Activated CD8-positive, alpha-beta T cell treated with anti-CD3 and anti-CD28 coated beads for 36 hours (primary cell): ENCODE measurements at regions not wholly inside any gene's neighbourhood (a gene's known extent, or its start where the extent isn't known, plus 50 kb on each side); places are given as distances from the start of the nearest gene placed in this dataset.

Source experiments
- ATAC-seq: fragments of 200-7000 bp; cut with Tn5 transposase; one replicate; pipeline ENCODE4 v1.10.0; 2021; ENCODE audit warnings: mild to moderate bottlenecking, moderate library complexity
- CTCF ChIA-PET: fragments of 350-600 bp; sonication (Branson Sonifier 250); formaldehyde crosslinking; loops from one replicate; lab custom pipeline; 2021; ENCODE audit warnings: antibody characterized with exemption; lab: Charles Lee
- POLR2A ChIA-PET: fragments of 350-600 bp; sonication (Branson Sonifier 250); formaldehyde crosslinking; loops from one replicate; lab custom pipeline; 2021; ENCODE audit warnings: antibody characterized with exemption; lab: Charles Lee
- DNase-seq: peaks from one replicate; pipeline ENCODE4 v3.0.0-alpha.2; 2020
- H3K27ac Mint-ChIP-seq: one replicate; pipeline ENCODE4 v1.8.0; 2021; ENCODE audit warnings: mild to moderate bottlenecking, mixed read lengths
- H3K27me3 Mint-ChIP-seq: one replicate; pipeline ENCODE4 v1.8.0; 2021; ENCODE audit warnings: mixed read lengths
- H3K36me3 Mint-ChIP-seq: one replicate; pipeline ENCODE4 v1.8.0; 2021; ENCODE audit warnings: low read depth, mixed read lengths
- H3K4me1 Mint-ChIP-seq: one replicate; pipeline ENCODE4 v1.8.0; 2021; ENCODE audit warnings: low read depth, mixed read lengths
- H3K4me3 Mint-ChIP-seq: one replicate; pipeline ENCODE4 v1.8.0; 2021; ENCODE audit warnings: mild to moderate bottlenecking, moderate library complexity, mixed read lengths
- H3K9me3 Mint-ChIP-seq: one replicate; pipeline ENCODE4 v1.8.0; 2021; ENCODE audit warnings: mixed read lengths
- intact Hi-C: fragments of 100-400 bp; cut with micrococcal nuclease; formaldehyde crosslinking; loops from one replicate; pipeline ENCODE4 v1.10.0; 2022
- TF ChIP-seq, protein P1 (sequence below): fragments of 200-600 bp; IDR thresholded peaks from one replicate; pipeline ENCODE4 v1.8.0; 2022; ENCODE audit warnings: antibody characterized with exemption, mild to moderate bottlenecking

DNA sequence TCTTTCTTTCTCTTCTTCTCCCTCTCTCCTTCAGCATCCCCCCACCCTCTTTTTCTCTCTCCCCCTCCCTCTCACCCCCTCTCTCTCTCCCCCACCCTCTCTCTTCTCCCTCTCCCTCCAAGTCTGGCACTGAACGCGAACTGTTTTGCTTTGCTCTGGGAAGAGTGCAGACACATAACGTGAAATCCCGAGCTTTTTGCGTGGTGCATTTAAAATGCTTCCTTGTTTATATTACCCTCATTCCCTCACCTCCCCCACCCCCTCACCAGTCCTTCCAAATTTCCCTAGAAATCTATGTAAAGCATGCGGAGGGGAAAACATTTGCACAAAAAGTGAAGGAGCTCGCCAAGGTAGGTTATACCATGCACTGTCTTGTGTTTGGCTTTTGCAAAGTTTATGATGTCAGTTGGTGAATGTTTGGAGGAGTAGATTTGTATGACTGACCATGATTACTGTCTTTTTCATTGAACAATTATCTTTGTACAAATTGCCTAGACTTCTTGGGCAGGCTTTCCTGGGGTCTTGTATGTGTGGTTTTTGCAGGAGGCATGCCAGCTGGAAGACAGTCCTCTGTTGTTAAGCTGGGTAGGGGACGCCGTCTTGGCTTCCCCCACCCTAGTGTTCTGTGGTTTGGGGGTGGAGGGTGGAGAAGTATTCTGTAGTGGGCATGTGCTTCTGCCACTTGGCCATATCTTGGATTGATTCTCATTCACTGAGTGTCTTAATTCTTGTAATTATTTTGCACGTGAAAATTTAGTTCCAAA lies 123.7 kb upstream of the HSD17B12 start:
- ATAC-seq = no peak
- H3K4me3 Mint-ChIP-seq = no peak overlapping the region
- H3K4me1 Mint-ChIP-seq = peaks cover 16% of the 10 kb centered on the region
- intact Hi-C loops = no loop called here
- ChIA-PET POLR2A (no interaction called here), CTCF (interaction anchor here (0.5 to 1.7 kb wide), 3 partner anchors 10 to 16 kb away, joined by 3 to 5 read pairs (median 5); no protein-coding TSS in a partner anchor)
- no peak overlapping the region for H3K27ac Mint-ChIP-seq
- TF ChIP-seq, protein P1, sequence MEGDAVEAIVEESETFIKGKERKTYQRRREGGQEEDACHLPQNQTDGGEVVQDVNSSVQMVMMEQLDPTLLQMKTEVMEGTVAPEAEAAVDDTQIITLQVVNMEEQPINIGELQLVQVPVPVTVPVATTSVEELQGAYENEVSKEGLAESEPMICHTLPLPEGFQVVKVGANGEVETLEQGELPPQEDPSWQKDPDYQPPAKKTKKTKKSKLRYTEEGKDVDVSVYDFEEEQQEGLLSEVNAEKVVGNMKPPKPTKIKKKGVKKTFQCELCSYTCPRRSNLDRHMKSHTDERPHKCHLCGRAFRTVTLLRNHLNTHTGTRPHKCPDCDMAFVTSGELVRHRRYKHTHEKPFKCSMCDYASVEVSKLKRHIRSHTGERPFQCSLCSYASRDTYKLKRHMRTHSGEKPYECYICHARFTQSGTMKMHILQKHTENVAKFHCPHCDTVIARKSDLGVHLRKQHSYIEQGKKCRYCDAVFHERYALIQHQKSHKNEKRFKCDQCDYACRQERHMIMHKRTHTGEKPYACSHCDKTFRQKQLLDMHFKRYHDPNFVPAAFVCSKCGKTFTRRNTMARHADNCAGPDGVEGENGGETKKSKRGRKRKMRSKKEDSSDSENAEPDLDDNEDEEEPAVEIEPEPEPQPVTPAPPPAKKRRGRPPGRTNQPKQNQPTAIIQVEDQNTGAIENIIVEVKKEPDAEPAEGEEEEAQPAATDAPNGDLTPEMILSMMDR = no peak
- H3K27me3 Mint-ChIP-seq = peaks cover 61% of the 10 kb centered on the region
- H3K9me3 Mint-ChIP-seq = no peaks in the 10 kb centered on the region
- H3K36me3 Mint-ChIP-seq = no peaks in the 10 kb centered on the region
- DNase-seq = no peak

DNA sequence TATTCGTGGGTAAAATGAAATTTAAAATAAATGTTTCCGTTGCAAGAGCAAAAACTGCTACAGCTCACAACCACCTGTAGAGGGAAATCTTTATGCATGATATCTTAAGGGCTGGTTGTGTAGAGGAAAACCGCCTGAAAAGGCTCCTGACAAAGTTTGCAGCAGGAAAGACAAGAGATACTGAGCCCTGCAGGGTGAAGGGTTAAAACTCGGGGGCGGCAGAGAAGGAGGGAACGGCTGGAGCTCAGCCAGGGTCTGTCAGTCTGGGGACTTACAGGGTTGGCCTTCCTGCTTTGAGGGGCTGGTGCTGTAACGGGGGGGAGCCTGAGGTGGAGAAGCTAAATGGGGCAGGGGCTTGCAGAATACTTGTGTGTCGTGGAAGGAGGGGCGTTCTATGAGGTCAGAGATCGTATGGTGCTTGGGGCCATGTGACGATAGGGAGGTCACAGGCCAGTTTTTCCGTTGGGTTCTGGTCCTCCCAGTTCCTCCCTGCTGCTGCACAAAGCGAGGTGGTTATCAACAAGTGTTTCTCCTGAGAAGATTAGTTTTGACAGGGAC lies 122.9 kb upstream of the HSD17B12 start:
- no peaks in the 10 kb centered on the region for H3K9me3 Mint-ChIP-seq
- H3K4me1 Mint-ChIP-seq = peaks cover 16% of the 10 kb centered on the region
- ATAC-seq (no peak), DNase-seq (no peak)
- POLR2A ChIA-PET = interaction anchor here (0.6 kb wide), 1 partner anchor 274 kb away, joined by 3 read pairs; no protein-coding TSS in a partner anchor
- intact Hi-C loops = no loop called here
- peaks cover 61% of the 10 kb centered on the region for H3K27me3 Mint-ChIP-seq
- TF ChIP-seq, protein P1 = no peak
- no peaks in the 10 kb centered on the region for H3K36me3 Mint-ChIP-seq
- H3K27ac Mint-ChIP-seq = no peak overlapping the region
- H3K4me3 Mint-ChIP-seq = no peak overlapping the region
- CTCF ChIA-PET = interaction anchor here (1.4 to 1.7 kb wide), 3 partner anchors 10 to 280 kb away, joined by 3 to 5 read pairs (median 5); no protein-coding TSS in a partner anchor

DNA sequence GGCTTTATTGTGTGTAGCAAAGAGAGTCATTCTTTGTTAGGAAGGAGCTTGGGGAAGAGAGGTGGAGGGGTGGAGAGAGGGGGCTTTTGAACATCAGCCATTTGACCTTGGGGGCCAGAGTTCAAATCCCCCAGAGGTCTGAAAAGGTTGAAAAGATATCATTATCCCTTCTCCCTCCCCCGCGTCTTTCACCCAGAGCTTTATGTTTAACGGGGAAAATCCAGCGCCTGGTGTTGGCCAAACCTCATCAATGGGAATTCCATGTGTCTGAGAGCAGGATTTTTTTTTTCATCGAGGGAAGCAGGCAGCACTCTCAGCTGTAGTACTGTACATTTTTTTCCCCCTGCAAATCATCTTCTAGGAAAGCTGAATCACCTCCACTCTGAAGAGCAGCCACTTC lies 122.4 kb upstream of the HSD17B12 start:
- ChIA-PET POLR2A (no interaction called here), CTCF (interaction anchor here (1.4 to 1.7 kb wide), 3 partner anchors 9 to 280 kb away, joined by 3 to 5 read pairs (median 5); no protein-coding TSS in a partner anchor)
- no peak for DNase-seq
- Mint-ChIP-seq H3K36me3 (no peaks in the 10 kb centered on the region), H3K4me3 (no peak overlapping the region), H3K27me3 (peaks cover 58% of the 10 kb centered on the region), H3K9me3 (no peaks in the 10 kb centered on the region), H3K27ac (no peak overlapping the region), H3K4me1 (peaks cover 16% of the 10 kb centered on the region)
- ATAC-seq = no peak
- intact Hi-C loops = no loop called here
- TF ChIP-seq, protein P1 = no peak

DNA sequence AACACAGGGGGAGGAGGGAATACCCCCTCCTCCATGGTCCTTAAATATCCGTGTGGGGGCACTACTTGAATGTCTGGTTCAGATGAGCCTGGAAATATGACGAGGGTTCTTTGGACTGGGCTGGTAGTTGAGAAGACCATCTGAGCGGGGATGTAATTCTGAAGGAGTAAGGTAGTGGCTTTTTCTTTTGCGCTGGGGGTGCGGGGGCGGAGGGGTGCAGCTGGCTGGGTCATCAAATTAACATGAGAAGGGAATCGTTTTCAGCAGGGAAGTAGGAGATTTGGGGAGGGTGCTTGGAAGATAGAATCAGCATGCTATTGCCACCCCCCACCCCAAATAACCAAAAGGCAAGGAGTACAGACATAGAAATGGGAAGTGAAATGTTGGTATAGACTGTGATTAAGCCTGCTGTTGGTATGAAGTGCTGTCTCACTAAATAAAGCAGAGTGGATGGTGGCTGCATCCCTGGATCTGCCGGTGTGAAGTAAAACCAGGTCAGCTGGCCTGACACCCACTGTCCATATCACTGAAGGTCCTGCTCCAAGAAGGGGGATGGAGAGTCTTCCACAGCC lies 121.9 kb upstream of the HSD17B12 start:
- Mint-ChIP-seq H3K9me3 (no peaks in the 10 kb centered on the region), H3K27ac (no peak overlapping the region), H3K4me3 (no peak overlapping the region), H3K36me3 (no peaks in the 10 kb centered on the region), H3K27me3 (peaks cover 54% of the 10 kb centered on the region), H3K4me1 (peaks cover 16% of the 10 kb centered on the region)
- POLR2A ChIA-PET = no interaction called here
- no peak for DNase-seq
- intact Hi-C loops = no loop called here
- CTCF ChIA-PET = interaction anchor here (1.0 to 1.4 kb wide), 2 partner anchors 9 to 279 kb away, joined by 3 to 5 read pairs (median 4); no protein-coding TSS in a partner anchor
- TF ChIP-seq, protein P1 = no peak
- no peak for ATAC-seq
